ENCODE measurements at regions not wholly inside any gene's neighbourhood (a gene's known extent, or its start where the extent isn't known, plus 50 kb on each side); places are given as distances from the start of the nearest gene placed in this dataset.

DNA sequence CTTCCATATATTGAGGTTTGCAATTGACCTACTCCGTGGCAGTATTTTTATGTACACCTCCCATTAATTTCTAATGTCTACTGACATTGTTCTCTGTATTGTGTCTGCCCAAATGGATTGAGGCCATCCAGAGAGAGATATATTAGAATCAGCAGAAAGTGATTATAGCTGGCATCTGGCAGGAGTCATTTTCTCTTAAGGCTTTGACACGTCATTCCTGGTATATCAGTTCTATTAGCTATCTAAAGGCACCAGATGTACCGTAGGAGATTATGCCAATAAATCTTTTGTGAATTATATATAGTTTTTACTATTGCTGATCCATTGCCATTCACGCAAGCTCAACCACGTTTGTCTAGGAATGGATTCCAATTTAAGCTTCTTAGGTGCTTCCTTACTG is 1026.4 kb upstream of the IGFBP7 start:
- no peaks in the 10 kb centered on the region for H3K36me3 ChIP-seq (ENCODE audit: insufficient read depth, low read length)
- H3K27ac ChIP-seq (ENCODE audit: low read depth, low read length, poor library complexity, severe bottlenecking), result no peak overlapping the region
- no peaks in the 10 kb centered on the region for H3F3A ChIP-seq (ENCODE audit: insufficient read depth, low read length)
- H3K9me2 ChIP-seq (ENCODE audit: low read depth, low read length), result no peaks in the 10 kb centered on the region
- H2AFZ ChIP-seq (ENCODE audit: low read length), result no peak overlapping the region
- no peaks in the 10 kb centered on the region for H3K4me1 ChIP-seq (ENCODE audit: insufficient read depth, low read length, severe bottlenecking)
- H3K9ac ChIP-seq (ENCODE audit: low read length), result no peak overlapping the region
- no peak overlapping the region for H3K4me2 ChIP-seq (ENCODE audit: low read length)
- no peaks in the 10 kb centered on the region for H3K79me2 ChIP-seq (ENCODE audit: insufficient read depth, low read length)
- no peak for TF ChIP-seq EZH2 (IDR thresholded peaks at IDR 0.05; ENCODE audit: borderline replicate concordance, low read length)
- TF ChIP-seq, protein P1, sequence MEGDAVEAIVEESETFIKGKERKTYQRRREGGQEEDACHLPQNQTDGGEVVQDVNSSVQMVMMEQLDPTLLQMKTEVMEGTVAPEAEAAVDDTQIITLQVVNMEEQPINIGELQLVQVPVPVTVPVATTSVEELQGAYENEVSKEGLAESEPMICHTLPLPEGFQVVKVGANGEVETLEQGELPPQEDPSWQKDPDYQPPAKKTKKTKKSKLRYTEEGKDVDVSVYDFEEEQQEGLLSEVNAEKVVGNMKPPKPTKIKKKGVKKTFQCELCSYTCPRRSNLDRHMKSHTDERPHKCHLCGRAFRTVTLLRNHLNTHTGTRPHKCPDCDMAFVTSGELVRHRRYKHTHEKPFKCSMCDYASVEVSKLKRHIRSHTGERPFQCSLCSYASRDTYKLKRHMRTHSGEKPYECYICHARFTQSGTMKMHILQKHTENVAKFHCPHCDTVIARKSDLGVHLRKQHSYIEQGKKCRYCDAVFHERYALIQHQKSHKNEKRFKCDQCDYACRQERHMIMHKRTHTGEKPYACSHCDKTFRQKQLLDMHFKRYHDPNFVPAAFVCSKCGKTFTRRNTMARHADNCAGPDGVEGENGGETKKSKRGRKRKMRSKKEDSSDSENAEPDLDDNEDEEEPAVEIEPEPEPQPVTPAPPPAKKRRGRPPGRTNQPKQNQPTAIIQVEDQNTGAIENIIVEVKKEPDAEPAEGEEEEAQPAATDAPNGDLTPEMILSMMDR (IDR thresholded peaks at IDR 0.05; ENCODE audit: low read length), result no peak
- no peaks in the 10 kb centered on the region for H3K9me3 ChIP-seq (ENCODE audit: low read length)
- H3K4me3 ChIP-seq (ENCODE audit: low read depth, low read length, poor library complexity, severe bottlenecking), result no peak overlapping the region
- no peaks in the 10 kb centered on the region for H3K27me3 ChIP-seq (ENCODE audit: insufficient read depth, low read length)
- no peaks in the 10 kb centered on the region for H4K20me1 ChIP-seq (ENCODE audit: insufficient read depth, low read length)

DNA sequence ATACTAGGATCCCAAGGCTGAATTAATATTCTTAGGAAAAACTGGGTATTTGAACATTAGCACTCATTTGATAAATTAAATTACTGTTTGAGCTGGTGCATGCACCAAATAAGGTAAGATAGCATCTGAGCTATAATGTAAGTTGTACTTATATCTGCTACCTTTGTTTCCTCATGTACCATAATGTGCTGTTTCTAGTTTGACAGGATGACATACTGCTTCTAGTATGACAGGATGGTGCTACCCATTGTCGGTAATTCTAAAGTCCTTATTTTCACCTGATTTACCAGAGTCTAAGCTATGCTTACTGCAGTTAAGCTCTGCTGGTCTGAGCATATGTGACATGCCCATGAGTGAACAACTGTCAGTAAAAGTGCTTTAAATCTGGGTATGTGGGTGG is 1017.5 kb upstream of the IGFBP7 start:
- no peaks in the 10 kb centered on the region for H3K9me3 ChIP-seq (ENCODE audit: low read length)
- no peaks in the 10 kb centered on the region for H3K4me1 ChIP-seq (ENCODE audit: insufficient read depth, low read length, severe bottlenecking)
- H3K4me2 ChIP-seq (ENCODE audit: low read length), result no peak overlapping the region
- H3F3A ChIP-seq (ENCODE audit: insufficient read depth, low read length), result no peaks in the 10 kb centered on the region
- no peak for TF ChIP-seq EZH2 (IDR thresholded peaks at IDR 0.05; ENCODE audit: borderline replicate concordance, low read length)
- TF ChIP-seq, protein P1 (IDR thresholded peaks at IDR 0.05; ENCODE audit: low read length), result no peak
- H3K27me3 ChIP-seq (ENCODE audit: insufficient read depth, low read length), result no peaks in the 10 kb centered on the region
- no peaks in the 10 kb centered on the region for H4K20me1 ChIP-seq (ENCODE audit: insufficient read depth, low read length)
- no peaks in the 10 kb centered on the region for H3K36me3 ChIP-seq (ENCODE audit: insufficient read depth, low read length)
- H2AFZ ChIP-seq (ENCODE audit: low read length), result no peak overlapping the region
- H3K27ac ChIP-seq (ENCODE audit: low read depth, low read length, poor library complexity, severe bottlenecking), result no peak overlapping the region
- H3K9me2 ChIP-seq (ENCODE audit: low read depth, low read length), result no peaks in the 10 kb centered on the region
- no peak overlapping the region for H3K9ac ChIP-seq (ENCODE audit: low read length)
- no peak overlapping the region for H3K4me3 ChIP-seq (ENCODE audit: low read depth, low read length, poor library complexity, severe bottlenecking)
- H3K79me2 ChIP-seq (ENCODE audit: insufficient read depth, low read length), result no peaks in the 10 kb centered on the region

DNA sequence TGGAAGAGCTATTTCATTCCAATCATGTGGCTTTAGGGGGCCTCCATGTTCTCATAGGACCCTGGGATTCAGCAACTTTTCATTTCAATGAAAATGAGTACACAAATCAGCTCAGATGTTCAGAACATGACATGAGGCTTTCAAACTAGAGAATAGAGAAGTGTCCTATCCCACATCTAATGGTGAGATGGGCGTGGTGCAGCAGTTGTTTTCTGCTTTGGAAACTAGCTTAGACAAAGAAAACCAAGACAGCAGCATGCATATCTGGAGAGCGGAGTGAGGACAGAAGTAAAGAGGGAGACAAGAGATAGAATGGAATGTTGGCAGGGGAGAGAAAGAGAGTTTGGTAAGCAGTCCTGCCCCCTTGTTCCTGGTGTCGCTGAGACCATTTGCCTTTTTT is 1009.1 kb upstream of the IGFBP7 start:
- no peaks in the 10 kb centered on the region for H3F3A ChIP-seq (ENCODE audit: insufficient read depth, low read length)
- no peaks in the 10 kb centered on the region for H3K27me3 ChIP-seq (ENCODE audit: insufficient read depth, low read length)
- no peaks in the 10 kb centered on the region for H4K20me1 ChIP-seq (ENCODE audit: insufficient read depth, low read length)
- no peaks in the 10 kb centered on the region for H3K9me2 ChIP-seq (ENCODE audit: low read depth, low read length)
- no peaks in the 10 kb centered on the region for H3K9me3 ChIP-seq (ENCODE audit: low read length)
- H3K79me2 ChIP-seq (ENCODE audit: insufficient read depth, low read length), result no peaks in the 10 kb centered on the region
- H3K27ac ChIP-seq (ENCODE audit: low read depth, low read length, poor library complexity, severe bottlenecking), result no peak overlapping the region
- H3K4me2 ChIP-seq (ENCODE audit: low read length), result no peak overlapping the region
- no peaks in the 10 kb centered on the region for H3K36me3 ChIP-seq (ENCODE audit: insufficient read depth, low read length)
- no peaks in the 10 kb centered on the region for H3K4me1 ChIP-seq (ENCODE audit: insufficient read depth, low read length, severe bottlenecking)
- TF ChIP-seq, protein P1 (IDR thresholded peaks at IDR 0.05; ENCODE audit: low read length), result no peak
- TF ChIP-seq EZH2 (IDR thresholded peaks at IDR 0.05; ENCODE audit: borderline replicate concordance, low read length), result no peak
- no peak overlapping the region for H2AFZ ChIP-seq (ENCODE audit: low read length)
- H3K9ac ChIP-seq (ENCODE audit: low read length), result no peak overlapping the region
- H3K4me3 ChIP-seq (ENCODE audit: low read depth, low read length, poor library complexity, severe bottlenecking), result no peak overlapping the region

Data from OCI-LY1 (cell line).